SJSA1 (cell line): ENCODE measurements at regions not wholly inside any gene's neighbourhood (a gene's known extent, or its start where the extent isn't known, plus 50 kb on each side); places are given as distances from the start of the nearest gene placed in this dataset.

Experiments used
- DNase-seq, 2 experiments: peaks; one replicate each; pipeline ENCODE4 v3.0.0-alpha.2; 2015 to 2020; ENCODE audit warnings: low spot score in 2 of 2, low read depth in 1 of 2
- H3K27ac ChIP-seq: fragments of 250-450 bp; sonication (Bioruptor Pico); 2 replicates; pipeline ENCODE4 v1.5.1; 2020; ENCODE audit warnings: mild to moderate bottlenecking, moderate library complexity
- H3K27me3 ChIP-seq: fragments of 250-450 bp; sonication (Bioruptor Pico); replicated peaks from 2 replicates; pipeline ENCODE4 v1.5.1; 2020; ENCODE audit warnings: mild to moderate bottlenecking, moderate library complexity
- H3K36me3 ChIP-seq: fragments of 250-450 bp; sonication (Bioruptor Pico); 2 replicates; pipeline ENCODE4 v1.5.1; 2020; ENCODE audit warnings: mild to moderate bottlenecking
- H3K4me1 ChIP-seq: fragments of 250-450 bp; sonication (Bioruptor Pico); replicated peaks from 2 replicates; pipeline ENCODE4 v1.6.1; 2021; ENCODE audit warnings: mild to moderate bottlenecking
- H3K4me3 ChIP-seq: fragments of 250-450 bp; sonication (Bioruptor Pico); 2 replicates; pipeline ENCODE4 v1.5.1; 2020; ENCODE audit warnings: mild to moderate bottlenecking
- H3K9me3 ChIP-seq: fragments of 250-450 bp; sonication (Bioruptor Pico); replicated peaks from 2 replicates; pipeline ENCODE4 v1.5.1; 2020; ENCODE audit warnings: mild to moderate bottlenecking

DNA sequence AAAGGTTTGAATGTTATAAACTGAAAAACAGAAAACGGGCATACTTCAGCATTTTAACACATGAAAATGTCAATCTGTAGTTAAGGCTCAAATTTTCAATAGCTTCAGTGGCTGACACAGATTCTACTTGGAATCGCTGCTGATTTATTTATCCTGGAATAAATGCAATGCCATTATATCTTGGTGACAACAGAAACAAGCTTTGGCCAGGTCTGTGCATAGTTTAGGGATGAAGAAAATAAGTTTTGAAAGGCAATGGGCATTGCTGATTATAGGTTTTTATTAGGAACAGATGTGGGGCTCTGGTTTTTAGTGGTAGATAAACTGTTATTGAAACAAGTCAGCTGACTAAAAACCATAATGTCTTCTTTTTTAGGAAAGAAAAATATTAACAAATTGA lies 96.8 kb upstream of the SOX4 start:
- Histone ChIP-seq H3K27me3 (no peaks in the 10 kb centered on the region), H3K27ac (no peak overlapping the region), H3K9me3 (no peaks in the 10 kb centered on the region), H3K4me3 (no peak overlapping the region), H3K4me1 (peaks cover 4% of the 10 kb centered on the region), H3K36me3 (no peaks in the 10 kb centered on the region)
- no peak for DNase-seq

DNA sequence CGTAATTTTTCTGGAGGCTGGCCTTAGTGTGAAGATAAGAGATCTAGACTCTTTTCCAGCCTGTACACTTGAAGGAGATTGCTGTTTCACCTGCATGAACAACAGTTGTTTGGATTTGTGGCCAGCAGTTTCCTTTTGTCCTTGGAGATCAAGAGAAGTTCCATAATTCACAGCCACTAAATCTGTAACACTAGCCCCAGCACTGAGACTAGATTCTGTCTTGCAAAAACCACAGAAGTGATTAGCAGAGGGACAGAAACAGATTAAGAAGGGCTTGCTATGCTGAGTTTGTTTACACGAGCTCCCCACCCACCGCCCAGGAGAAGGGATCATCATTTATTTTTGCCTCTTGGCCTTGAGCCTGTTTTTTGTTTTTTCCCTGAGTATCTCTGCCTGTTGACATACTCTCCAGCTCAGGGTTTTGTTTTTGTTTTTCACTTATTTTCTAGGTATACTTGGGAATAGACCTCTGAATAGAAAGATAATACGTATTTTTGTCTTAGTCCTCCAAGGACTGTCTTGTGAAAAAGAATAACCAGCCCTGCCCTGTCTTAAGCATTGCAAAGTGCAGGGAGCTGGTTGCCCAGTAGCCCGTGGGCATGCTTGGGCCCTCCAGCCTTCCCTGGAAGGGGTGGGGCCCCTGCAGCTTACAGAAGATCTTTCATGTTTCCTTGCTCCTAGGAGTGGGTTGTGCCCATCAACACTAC lies 93.1 kb upstream of the SOX4 start:
- no peak for DNase-seq
- Histone ChIP-seq H3K36me3 (no peaks in the 10 kb centered on the region), H3K4me1 (peaks cover 4% of the 10 kb centered on the region), H3K4me3 (no peak overlapping the region), H3K27ac (no peak overlapping the region), H3K9me3 (no peaks in the 10 kb centered on the region), H3K27me3 (no peaks in the 10 kb centered on the region)

DNA sequence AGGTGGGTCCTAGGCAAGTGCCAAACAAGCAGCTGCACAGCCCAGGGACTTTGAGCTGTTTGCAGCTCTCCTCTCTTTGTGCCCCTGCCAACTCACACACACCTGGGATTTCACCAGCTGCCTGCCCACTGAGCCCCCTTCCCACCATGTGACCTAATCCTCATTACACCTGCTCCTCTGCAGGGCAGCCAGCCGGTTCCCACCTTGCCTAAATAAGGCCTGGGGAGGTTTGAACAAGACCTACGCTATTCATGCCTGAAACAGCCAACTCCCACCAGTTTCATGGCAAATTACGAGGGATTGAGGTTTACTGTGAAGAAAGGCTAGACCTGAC lies 92.6 kb upstream of the SOX4 start:
- Histone ChIP-seq H3K27me3 (no peaks in the 10 kb centered on the region), H3K9me3 (no peaks in the 10 kb centered on the region), H3K27ac (no peak overlapping the region), H3K36me3 (no peaks in the 10 kb centered on the region), H3K4me3 (no peak overlapping the region), H3K4me1 (peaks cover 4% of the 10 kb centered on the region)
- no peak for DNase-seq

DNA sequence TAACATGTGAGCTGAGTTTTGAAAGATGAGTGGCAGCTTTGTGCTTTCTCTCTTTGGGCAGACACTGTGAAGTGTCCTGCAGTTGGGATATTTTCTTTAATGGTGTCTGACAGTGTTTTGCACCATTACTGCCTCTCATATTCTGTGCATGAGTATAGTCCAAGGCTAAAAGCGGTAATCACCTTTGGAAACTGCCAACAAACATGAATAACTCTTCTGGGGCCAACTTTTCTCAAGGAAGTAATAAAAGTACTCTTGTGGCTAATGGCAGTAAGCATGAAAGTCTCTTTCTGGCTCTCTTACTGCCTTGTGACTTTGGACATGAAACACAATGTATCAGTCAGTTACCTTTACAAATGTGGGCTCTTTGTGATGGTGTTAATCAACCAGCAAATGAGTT lies 91.7 kb upstream of the SOX4 start:
- H3K4me3 ChIP-seq = no peak overlapping the region
- no peaks in the 10 kb centered on the region for H3K36me3 ChIP-seq
- H3K27ac ChIP-seq = no peak overlapping the region
- H3K4me1 ChIP-seq = peaks cover 4% of the 10 kb centered on the region
- H3K9me3 ChIP-seq = no peaks in the 10 kb centered on the region
- DNase-seq = no peak
- H3K27me3 ChIP-seq = no peaks in the 10 kb centered on the region

DNA sequence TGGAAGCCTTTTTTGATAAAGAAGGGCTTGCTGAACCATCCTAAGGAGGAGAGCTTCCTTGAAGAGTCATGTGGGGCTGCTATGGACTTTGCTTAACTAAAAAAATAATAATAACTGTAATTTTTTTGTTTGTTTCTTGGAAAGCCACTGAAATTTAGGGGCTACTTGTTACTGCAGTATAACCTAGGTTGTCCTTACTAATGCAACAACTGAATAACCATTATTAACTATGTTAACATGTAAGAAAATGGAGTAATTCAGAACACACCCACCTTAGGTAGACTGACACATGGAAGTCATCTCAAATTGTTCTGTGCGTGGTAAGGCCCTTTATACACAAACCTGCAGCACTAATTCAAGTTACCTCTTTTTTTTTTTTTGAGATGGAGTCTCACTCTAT lies 90.9 kb upstream of the SOX4 start:
- Histone ChIP-seq H3K4me1 (peaks cover 4% of the 10 kb centered on the region), H3K27ac (no peak overlapping the region), H3K27me3 (no peaks in the 10 kb centered on the region), H3K36me3 (no peaks in the 10 kb centered on the region), H3K4me3 (no peak overlapping the region), H3K9me3 (no peaks in the 10 kb centered on the region)
- no peak for DNase-seq

DNA sequence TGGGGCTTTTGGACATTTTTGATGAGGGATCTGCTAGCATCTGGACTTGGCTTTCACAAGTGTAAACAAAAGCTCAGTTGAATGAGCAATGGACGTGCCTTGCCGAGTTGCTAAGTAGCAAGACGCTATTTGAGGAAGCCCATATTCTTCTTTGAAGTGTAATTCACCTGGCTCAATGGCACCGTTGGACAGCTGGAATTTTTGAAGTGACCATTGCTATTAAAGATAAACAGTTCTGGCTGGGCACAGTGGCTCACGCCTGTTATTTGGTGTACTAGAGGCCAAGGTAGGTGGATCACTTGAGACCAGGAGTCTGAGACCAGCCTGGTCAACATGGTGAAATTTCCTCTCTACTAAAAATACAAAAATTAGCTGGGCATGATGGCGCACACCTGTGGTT lies 88.8 kb upstream of the SOX4 start:
- DNase-seq = no peak
- H3K27me3 ChIP-seq = no peaks in the 10 kb centered on the region
- H3K36me3 ChIP-seq = no peaks in the 10 kb centered on the region
- H3K27ac ChIP-seq = no peak overlapping the region
- no peaks in the 10 kb centered on the region for H3K9me3 ChIP-seq
- peaks cover 4% of the 10 kb centered on the region for H3K4me1 ChIP-seq
- H3K4me3 ChIP-seq = no peak overlapping the region

DNA sequence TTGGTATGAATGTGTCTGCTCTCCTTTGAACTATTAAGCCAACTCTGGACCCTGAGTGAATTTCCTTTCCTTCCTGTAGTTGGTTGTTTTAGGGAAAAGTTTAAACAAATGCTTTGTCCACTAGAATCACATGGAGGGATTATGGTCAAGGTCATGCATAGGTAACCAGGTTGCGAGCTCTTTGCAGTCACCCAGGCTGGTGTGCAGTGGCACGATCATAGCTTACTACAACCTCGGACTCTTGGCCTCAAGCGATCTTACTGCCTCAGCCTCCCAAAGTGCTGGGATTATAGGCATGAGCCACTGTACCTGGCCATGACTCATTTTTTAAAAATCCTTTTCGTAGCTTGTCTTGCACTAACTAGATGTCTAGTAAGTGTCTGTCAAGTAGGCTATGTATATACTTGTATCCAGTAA lies 88.0 kb upstream of the SOX4 start:
- no peaks in the 10 kb centered on the region for H3K27me3 ChIP-seq

DNA sequence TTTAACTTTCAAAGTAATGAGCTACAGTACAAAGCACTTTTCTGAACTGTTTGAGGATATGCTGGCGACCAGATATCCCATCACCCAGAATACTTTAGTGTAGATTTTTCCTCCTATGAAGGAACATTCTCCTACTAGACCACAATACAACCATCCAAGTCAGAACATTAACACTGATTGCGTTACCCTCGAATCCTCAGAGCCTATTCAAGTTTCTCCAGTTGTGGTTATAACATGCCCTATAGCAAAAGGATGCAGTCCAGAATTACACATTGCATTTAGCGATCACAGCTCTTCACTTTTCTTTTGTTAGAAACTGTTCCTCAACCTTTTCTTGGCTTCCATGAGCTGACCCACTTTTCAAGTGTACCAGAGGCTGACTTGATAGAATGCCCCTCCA lies 87.4 kb upstream of the SOX4 start:
- Histone ChIP-seq H3K9me3 (no peaks in the 10 kb centered on the region), H3K27me3 (no peaks in the 10 kb centered on the region), H3K4me3 (no peak overlapping the region), H3K4me1 (no peaks in the 10 kb centered on the region), H3K36me3 (no peaks in the 10 kb centered on the region), H3K27ac (no peak overlapping the region)
- no peak for DNase-seq

More for the DNA sequence above, 88.0 kb upstream of the SOX4 start:
- Histone ChIP-seq H3K4me1 (no peaks in the 10 kb centered on the region), H3K36me3 (no peaks in the 10 kb centered on the region), H3K27ac (no peak overlapping the region), H3K4me3 (no peak overlapping the region), H3K9me3 (no peaks in the 10 kb centered on the region)
- DNase-seq = no peak

DNA sequence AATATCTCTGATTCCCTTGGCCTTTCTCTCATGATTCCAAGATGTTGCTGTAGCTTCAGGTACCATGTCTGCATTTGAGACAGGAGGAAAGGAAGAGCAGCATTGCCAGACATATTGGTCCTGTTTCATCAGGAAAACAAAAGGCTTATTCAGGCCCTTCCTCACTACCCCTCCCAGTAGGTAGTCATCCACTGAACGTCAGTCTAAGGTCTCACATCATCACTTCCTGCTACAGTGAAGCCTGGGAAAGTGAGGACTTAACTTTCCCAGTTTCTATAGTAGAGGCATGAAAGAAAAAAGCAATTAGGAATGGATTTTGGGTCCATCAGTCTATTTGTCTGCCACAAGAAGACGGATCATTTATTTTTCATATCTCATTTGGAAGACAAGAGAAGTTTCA lies 85.7 kb upstream of the SOX4 start:
- DNase-seq = no peak
- no peak overlapping the region for H3K27ac ChIP-seq
- no peaks in the 10 kb centered on the region for H3K27me3 ChIP-seq
- H3K36me3 ChIP-seq = no peaks in the 10 kb centered on the region
- H3K4me1 ChIP-seq = no peaks in the 10 kb centered on the region
- no peak overlapping the region for H3K4me3 ChIP-seq
- no peaks in the 10 kb centered on the region for H3K9me3 ChIP-seq

DNA sequence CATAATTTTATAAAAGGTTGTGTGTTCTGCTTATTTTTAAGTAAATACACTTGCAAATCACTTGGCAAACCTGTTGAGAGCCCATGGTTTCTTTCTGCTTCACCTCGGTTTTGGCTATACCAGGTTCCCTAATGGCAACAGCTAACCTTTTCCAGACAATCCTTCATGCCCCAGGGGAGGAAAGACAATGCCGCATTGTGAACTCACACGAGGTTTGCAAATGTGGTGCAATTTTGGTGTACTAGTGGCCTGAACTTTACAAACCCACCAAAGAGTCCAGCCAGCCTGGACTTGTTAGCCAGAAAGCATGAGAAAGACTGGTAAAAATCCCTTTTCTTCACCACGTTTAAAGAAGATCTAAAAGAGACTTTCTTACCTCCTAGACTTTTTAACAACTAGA lies 84.8 kb upstream of the SOX4 start:
- Histone ChIP-seq H3K27me3 (no peaks in the 10 kb centered on the region), H3K36me3 (no peaks in the 10 kb centered on the region), H3K9me3 (no peaks in the 10 kb centered on the region), H3K27ac (no peak overlapping the region), H3K4me1 (no peaks in the 10 kb centered on the region), H3K4me3 (no peak overlapping the region)
- DNase-seq = no peak

DNA sequence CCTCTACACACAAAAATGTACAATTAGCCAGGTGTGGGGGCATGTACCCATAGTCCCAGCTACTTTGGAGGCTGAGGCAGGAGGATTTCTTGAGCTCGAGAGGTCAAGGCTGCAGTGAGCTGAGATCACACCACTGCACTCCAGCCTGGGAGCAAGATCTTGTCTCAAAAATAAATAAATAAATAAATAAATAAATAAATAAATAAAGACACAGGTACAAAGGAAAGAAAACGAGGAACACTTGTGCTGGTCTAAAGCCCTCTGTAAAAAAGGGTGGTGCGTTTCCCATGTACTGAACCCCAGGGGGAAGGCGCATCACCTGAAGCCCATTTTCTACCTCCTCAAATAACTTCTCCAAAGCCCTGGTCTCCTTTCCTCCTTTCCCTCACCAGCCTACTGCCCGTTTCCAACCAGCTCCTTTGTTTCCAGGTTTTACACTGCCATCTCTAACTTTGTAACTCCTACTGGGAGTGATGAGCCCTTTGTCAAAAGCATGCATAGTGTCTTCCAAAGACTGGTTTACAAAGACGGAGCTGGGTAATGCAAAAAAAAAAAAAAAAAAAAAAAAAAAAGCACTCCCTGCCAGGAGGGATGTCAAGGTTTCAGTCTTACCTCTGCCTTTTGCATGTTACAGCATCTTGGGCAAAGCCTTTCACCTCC lies 81.5 kb upstream of the SOX4 start:
- DNase-seq = no peak
- Histone ChIP-seq H3K9me3 (no peaks in the 10 kb centered on the region), H3K4me3 (no peak overlapping the region), H3K27ac (no peak overlapping the region), H3K4me1 (no peaks in the 10 kb centered on the region), H3K27me3 (no peaks in the 10 kb centered on the region), H3K36me3 (no peaks in the 10 kb centered on the region)

DNA sequence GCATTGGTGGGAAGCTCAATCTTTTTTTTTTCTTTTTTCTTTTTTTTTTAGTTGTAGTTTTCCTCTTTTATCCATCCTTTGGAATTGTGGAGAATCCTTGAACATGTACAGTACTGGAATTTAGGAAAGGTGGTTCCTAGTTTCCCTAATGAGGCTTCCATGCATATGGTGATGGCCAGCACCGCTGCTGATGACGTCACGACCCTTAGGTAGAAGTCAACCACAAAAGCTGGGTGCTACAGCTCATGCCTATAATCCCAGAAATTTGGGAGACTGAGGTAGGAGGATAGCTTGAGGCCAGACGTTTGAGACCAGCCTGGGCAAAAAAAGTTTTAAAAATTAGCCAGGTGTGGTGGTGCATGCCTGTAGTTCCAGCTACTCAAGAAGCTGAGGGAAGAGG lies 79.3 kb upstream of the SOX4 start:
- Histone ChIP-seq H3K4me1 (no peaks in the 10 kb centered on the region), H3K4me3 (no peak overlapping the region), H3K27ac (no peak overlapping the region), H3K36me3 (no peaks in the 10 kb centered on the region), H3K27me3 (no peaks in the 10 kb centered on the region), H3K9me3 (no peaks in the 10 kb centered on the region)
- DNase-seq = no peak

DNA sequence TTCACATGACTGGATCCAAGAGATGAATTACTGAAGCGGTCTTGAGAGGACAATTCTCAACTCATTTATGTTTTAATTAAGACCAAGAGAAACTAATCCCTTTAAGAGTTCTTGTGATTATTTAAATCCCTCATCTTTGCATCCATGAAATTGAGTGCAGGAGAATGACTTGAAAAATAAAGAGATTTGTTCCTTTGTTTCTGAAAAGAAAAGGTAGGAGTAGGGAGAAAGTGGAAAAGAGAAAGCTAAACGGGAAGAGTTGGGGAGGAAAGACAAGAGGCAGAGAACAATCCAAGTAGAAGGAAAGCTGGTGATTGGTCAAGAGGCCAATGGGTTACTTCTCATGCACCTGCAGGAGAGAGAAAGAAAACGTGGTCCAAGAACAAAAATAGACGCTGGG lies 75.2 kb upstream of the SOX4 start:
- Histone ChIP-seq H3K27ac (no peak overlapping the region), H3K4me1 (no peaks in the 10 kb centered on the region), H3K4me3 (no peak overlapping the region), H3K36me3 (no peaks in the 10 kb centered on the region), H3K9me3 (no peaks in the 10 kb centered on the region), H3K27me3 (no peaks in the 10 kb centered on the region)
- DNase-seq = no peak

DNA sequence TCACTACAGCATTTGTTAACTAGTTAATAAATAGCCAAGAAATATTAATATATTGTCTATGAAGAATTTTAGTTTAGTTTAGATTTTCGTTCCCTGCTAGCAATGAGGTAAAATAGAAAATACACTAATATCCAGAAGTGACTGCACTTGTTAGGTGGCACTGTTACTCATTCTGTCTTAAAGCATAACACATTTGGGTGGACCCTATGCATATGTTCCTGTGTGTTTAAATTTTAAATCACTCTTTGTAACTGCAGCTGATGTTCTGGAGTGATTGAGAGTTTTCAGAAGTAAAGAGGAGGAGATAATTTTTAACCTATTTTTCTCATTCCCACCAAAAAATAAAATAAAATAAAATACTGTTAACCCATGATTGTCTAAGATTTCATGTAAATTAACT lies 73.9 kb upstream of the SOX4 start:
- Histone ChIP-seq H3K4me3 (no peak overlapping the region), H3K27ac (no peak overlapping the region), H3K27me3 (no peaks in the 10 kb centered on the region), H3K4me1 (no peaks in the 10 kb centered on the region), H3K9me3 (no peaks in the 10 kb centered on the region), H3K36me3 (no peaks in the 10 kb centered on the region)
- no peak for DNase-seq

DNA sequence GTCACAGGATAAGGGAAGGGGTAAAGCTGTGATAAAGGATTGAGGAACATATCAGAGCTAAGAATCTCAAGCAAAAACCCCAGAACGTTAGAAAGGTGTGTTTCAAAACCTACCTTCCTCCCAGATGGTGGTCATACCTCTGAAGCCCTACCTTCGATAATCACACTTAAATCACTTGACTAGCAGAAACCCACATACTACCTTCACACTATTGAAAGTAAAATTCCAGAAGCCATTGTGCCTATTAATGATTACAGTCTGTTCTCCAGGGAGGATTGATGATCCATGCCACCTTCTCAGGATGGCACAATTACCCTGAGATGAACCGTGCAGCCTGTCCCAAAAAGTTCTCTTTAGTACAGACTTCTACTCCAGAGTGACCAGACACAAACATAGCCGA lies 72.3 kb upstream of the SOX4 start:
- no peaks in the 10 kb centered on the region for H3K36me3 ChIP-seq
- H3K27me3 ChIP-seq = no peaks in the 10 kb centered on the region
- H3K9me3 ChIP-seq = no peaks in the 10 kb centered on the region
- H3K4me3 ChIP-seq = no peak overlapping the region
- no peak overlapping the region for H3K27ac ChIP-seq
- H3K4me1 ChIP-seq = no peaks in the 10 kb centered on the region
- no peak for DNase-seq
